GM18873 (cell line): ENCODE measurements at regions not wholly inside any gene's neighbourhood (a gene's known extent, or its start where the extent isn't known, plus 50 kb on each side); places are given as distances from the start of the nearest gene placed in this dataset.
A peak's percentile ranks its signal among the peaks of the same experiment; 100 is the strongest.
"Not testable (repeated sequence)": the region's sequence is repeated elsewhere in the genome, so short reads cannot be mapped to it uniquely, and the experiment has no call there.

Source experiments
- ATAC-seq: cut with Tn5 transposase; IDR thresholded peaks from one replicate; pipeline ENCODE4 v1.9.1; 2021; ENCODE audit warnings: mild to moderate bottlenecking, moderate library complexity, moderate number of reproducible peaks; ENCODE audit not compliant: unreplicated experiment, low FRiP score

GRCh38 chr1:234773936-234774677 is 164.1 kb upstream of the IRF2BP2 start:
- no peak for ATAC-seq

- ATAC-seq, result peak; percentile 94
Measured at GRCh38 chr1:234772345-234773147, 162.6 kb upstream of the IRF2BP2 start.

- ATAC-seq, result no peak
Measured at GRCh38 chr1:234771642-234772344, 161.8 kb upstream of the IRF2BP2 start.

- no peak for ATAC-seq
Measured at GRCh38 chr1:234770924-234771540, 161.1 kb upstream of the IRF2BP2 start.

- no peak for ATAC-seq
Measured at GRCh38 chr1:234769986-234770795, 160.2 kb upstream of the IRF2BP2 start.

- no peak for ATAC-seq
Measured at GRCh38 chr1:234769284-234769985, 159.5 kb upstream of the IRF2BP2 start.

GRCh38 chr1:234768569-234769283 is 158.7 kb upstream of the IRF2BP2 start:
- ATAC-seq, result no peak

- ATAC-seq, result no peak
Measured at GRCh38 chr1:234768171-234768568, 158.2 kb upstream of the IRF2BP2 start.

GRCh38 chr1:234765672-234766071 is 155.7 kb upstream of the IRF2BP2 start:
- ATAC-seq, result no peak

- ATAC-seq, result no peak
Measured at GRCh38 chr1:234765181-234765580, 155.2 kb upstream of the IRF2BP2 start.

GRCh38 chr1:234763910-234764309 is 153.9 kb upstream of the IRF2BP2 start:
- no peak for ATAC-seq

- no peak for ATAC-seq
Measured at GRCh38 chr1:234763367-234763766, 153.4 kb upstream of the IRF2BP2 start.

GRCh38 chr1:234762127-234762526 is 152.1 kb upstream of the IRF2BP2 start:
- ATAC-seq, result not testable (repeated sequence)

GRCh38 chr1:234760303-234760723 is 150.3 kb upstream of the IRF2BP2 start:
- no peak for ATAC-seq

- ATAC-seq, result no peak
Measured at GRCh38 chr1:234759888-234760287, 149.9 kb upstream of the IRF2BP2 start.

GRCh38 chr1:234758851-234759250 is 148.9 kb upstream of the IRF2BP2 start:
- ATAC-seq, result no peak

GRCh38 chr1:234756857-234757256 is 146.9 kb upstream of the IRF2BP2 start:
- ATAC-seq, result no peak

- no peak for ATAC-seq
Measured at GRCh38 chr1:234756066-234756774, 146.2 kb upstream of the IRF2BP2 start.
